Heart right ventricle (tissue), 16 donors: ENCODE measurements at regions not wholly inside any gene's neighbourhood (a gene's known extent, or its start where the extent isn't known, plus 50 kb on each side); places are given as distances from the start of the nearest gene placed in this dataset.

Source experiments
- ATAC-seq, 8 donors: fragments of 200-7000 bp; cut with Tn5 transposase; one replicate each; pipeline ENCODE4 v1.9.1; 2020; ENCODE audit warnings: mild to moderate bottlenecking in 8 of 8, moderate library complexity in 8 of 8, moderate number of reproducible peaks in 1 of 8
- DNase-seq, 2 donors: peaks; one replicate each; pipeline ENCODE4 v3.0.0-alpha.2; 2020
- H3K27ac ChIP-seq, 10 donors: fragments of 200-600 bp; sonication (generic) in 2 of 10; one replicate each; pipeline versions ENCODE4 v1.5.0 to v1.8.0; 2020 to 2022; ENCODE audit warnings: mild to moderate bottlenecking in 3 of 10
- H3K27me3 ChIP-seq, 7 donors: fragments of 200-600 bp; one replicate each; pipeline ENCODE4 v1.8.0; 2021 to 2022; ENCODE audit warnings: mild to moderate bottlenecking in 2 of 7
- H3K36me3 ChIP-seq, 9 donors: fragments of 200-600 bp; sonication (generic) in 1 of 9; one replicate each; pipeline versions ENCODE4 v1.5.0 to v1.8.0; 2020 to 2022; ENCODE audit warnings: mild to moderate bottlenecking in 2 of 9
- H3K4me1 ChIP-seq, 9 donors: fragments of 200-600 bp; sonication (generic) in 1 of 9; one replicate each; pipeline versions ENCODE4 v1.5.0 to v1.8.0; 2020 to 2022; ENCODE audit warnings: mild to moderate bottlenecking in 4 of 9
- H3K4me3 ChIP-seq, 10 donors: fragments of 200-600 bp; sonication (generic) in 2 of 10; one replicate each; pipeline versions ENCODE4 v1.5.0 to v1.8.0; 2020 to 2022; ENCODE audit warnings: mild to moderate bottlenecking in 7 of 10, moderate library complexity in 2 of 10
- H3K9me3 ChIP-seq, 11 donors: fragments of 200-600 bp in 10 of 11; sonication (generic) in 2 of 11; one replicate each; pipeline versions ENCODE4 v1.5.0 to v1.8.0; 2013 to 2022; ENCODE audit warnings: mild to moderate bottlenecking in 2 of 11, control low read depth in 1 of 11, moderate library complexity in 1 of 11
- WGBS, 2 donors: extraction: QIAGEN DNeasy Blood & Tissue Kit; methylation state at CpG; one replicate each; pipeline ENCODE4 v1.1.7; 2013; ENCODE audit warnings: inconsistent platforms in 1 of 2; 5-methylcytosine and 5-hydroxymethylcytosine counted together
- intact Hi-C, 10 donors: fragments of 100-400 bp; cut with DNase I; formaldehyde crosslinking; loops; one replicate each; pipeline versions ENCODE4 v1.11.1 to v1.14.2; 2022
- TF ChIP-seq, protein P1 (sequence below), 9 donors: fragments of 200-600 bp; sonication (generic) in 2 of 9; IDR thresholded peaks; one replicate each; pipeline versions ENCODE4 v1.5.0 to v1.8.0; 2021 to 2022; ENCODE audit warnings: antibody characterized with exemption in 9 of 9, mild to moderate bottlenecking in 5 of 9, moderate library complexity in 1 of 9
- donor health status: Arrhythmogenic right ventricular cardiomyopathy.
- donor health status: ischemic (EF 13 %, LVEDD 7.1; RV severe dilation, severe dysfunction).
- donor health status: healthy with polysubstance abuse.
- donor health status: DM: no; HTN: yes; CAD: no.
- donor health status: DM: no; HTN: no; CAD: no.
- donor health status: ischemic (EF 25% LVEDD 6.9; RV normal size, moderate dysfunction).
- donor health status: ischemic (EF 25% LVEDD 5.7; RV mildly dilated, moderate dysfunction).
- donor health status: healthy.
- donor health status: DM: yes; HTN: yes; CAD: no.
- donor health status: Ischemic cardiomyopathy.
- donor health status: ischemic (EF 35%, LVEDD 5.7; RV mildly dilated, moderate dysfunction).
- donor health status: nonischemic (EF 11% LVEDD 7.7; RV severe dilation, severe dysfunction).
- donor health status: DM: yes; HTN: yes; CAD: no.
- donor health status: PGD.
- donor health status: ischemic (EF 29% LVEDD 5.4; RV normal size, mild dysfunction).
- donor health status: nonischemic (EF 23%, LVEDD 6.1; RV moderate dilation, normal function).

DNA sequence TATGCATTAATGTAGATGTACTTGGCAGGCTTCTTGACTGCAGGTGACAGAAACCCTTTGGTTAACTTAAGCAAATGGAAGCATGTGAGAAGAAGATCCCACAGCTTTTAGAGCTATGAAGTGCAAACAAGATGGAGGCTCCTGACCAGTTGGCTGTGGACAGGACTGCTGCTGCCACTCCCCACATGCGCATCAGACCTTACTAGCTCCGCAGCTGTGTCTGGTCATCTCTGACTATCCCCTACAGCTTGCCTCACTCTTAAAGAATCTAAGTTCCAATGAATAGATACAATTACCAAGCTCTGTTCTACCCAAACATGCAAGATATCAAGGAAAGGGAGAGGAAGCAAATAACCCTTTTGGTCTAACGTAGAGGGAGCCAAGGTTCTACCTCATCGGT, 587.6 kb downstream of the DSC3 start:
- Histone ChIP-seq H3K9me3 (no peaks in the 10 kb centered on the region), H3K27me3 (no peaks in the 10 kb centered on the region), H3K4me3 (no peak overlapping the region), H3K36me3 (no peaks in the 10 kb centered on the region), H3K27ac (no peak overlapping the region), H3K4me1 (no peaks in the 10 kb centered on the region)
- TF ChIP-seq, protein P1, sequence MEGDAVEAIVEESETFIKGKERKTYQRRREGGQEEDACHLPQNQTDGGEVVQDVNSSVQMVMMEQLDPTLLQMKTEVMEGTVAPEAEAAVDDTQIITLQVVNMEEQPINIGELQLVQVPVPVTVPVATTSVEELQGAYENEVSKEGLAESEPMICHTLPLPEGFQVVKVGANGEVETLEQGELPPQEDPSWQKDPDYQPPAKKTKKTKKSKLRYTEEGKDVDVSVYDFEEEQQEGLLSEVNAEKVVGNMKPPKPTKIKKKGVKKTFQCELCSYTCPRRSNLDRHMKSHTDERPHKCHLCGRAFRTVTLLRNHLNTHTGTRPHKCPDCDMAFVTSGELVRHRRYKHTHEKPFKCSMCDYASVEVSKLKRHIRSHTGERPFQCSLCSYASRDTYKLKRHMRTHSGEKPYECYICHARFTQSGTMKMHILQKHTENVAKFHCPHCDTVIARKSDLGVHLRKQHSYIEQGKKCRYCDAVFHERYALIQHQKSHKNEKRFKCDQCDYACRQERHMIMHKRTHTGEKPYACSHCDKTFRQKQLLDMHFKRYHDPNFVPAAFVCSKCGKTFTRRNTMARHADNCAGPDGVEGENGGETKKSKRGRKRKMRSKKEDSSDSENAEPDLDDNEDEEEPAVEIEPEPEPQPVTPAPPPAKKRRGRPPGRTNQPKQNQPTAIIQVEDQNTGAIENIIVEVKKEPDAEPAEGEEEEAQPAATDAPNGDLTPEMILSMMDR (IDR thresholded peaks at IDR 0.05), result no peak
- intact Hi-C loops, result loop anchor here in 1 of 10 donors (10.0 kb wide), 1 partner anchor 80 kb away; no protein-coding TSS in a partner anchor
- 75 to 77% methylated on average over 4 of the region's 4 CpGs for WGBS, 2 donors
- DNase-seq (no peak), ATAC-seq (no peak)

DNA sequence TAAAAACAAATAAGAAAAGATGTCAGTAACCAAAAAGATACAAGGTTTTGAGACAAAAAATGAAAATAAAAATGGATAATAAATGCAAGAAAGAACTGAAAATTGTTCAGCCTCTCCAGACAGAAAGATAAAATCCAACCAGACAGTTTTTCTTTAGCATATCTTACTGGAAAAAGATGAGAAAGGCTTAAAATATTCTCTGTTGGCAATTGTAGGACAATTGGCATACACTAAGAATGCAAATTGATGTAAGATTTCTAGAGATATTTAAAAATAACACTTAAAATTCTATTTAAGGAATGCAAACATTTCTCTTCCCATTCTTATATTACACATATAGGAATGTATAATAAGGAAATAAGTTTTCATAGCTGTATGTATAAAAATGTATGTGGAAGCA, 590.6 kb downstream of the DSC3 start:
- intact Hi-C loops, result loop anchor here in 1 of 10 donors (10.0 kb wide), 1 partner anchor 77 kb away; no protein-coding TSS in a partner anchor
- TF ChIP-seq, protein P1 (IDR thresholded peaks at IDR 0.05), result no peak
- H3K4me3 ChIP-seq, result no peak overlapping the region
- H3K4me1 ChIP-seq, result no peaks in the 10 kb centered on the region
- DNase-seq (no peak), ATAC-seq (no peak)
- no peaks in the 10 kb centered on the region for H3K9me3 ChIP-seq
- H3K27ac ChIP-seq, result no peak overlapping the region
- H3K27me3 ChIP-seq, result no peaks in the 10 kb centered on the region
- H3K36me3 ChIP-seq, result no peaks in the 10 kb centered on the region

DNA sequence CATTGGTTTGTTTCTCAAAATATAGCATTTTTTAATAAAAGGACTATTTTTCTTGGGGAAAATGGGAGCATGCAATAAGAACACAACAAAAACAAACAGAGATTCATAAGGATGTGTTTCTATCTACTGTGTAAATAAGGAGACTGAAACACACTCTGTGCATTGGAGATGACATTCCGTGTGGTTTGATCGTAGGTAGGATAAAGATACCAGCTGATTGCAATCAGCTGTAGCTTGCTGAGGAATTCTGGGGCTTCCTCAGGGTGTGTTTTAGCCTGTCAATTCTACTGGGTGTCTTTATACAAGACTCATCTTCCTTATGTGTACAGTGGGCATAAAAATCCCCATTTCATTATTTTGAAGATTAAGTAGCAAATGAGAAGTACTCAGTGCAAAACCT, 591.6 kb downstream of the DSC3 start:
- Histone ChIP-seq H3K4me3 (no peak overlapping the region), H3K9me3 (peaks cover 0 to 3% (median 0%) of the 10 kb centered on the region in 11 donors), H3K4me1 (no peaks in the 10 kb centered on the region), H3K27ac (no peak overlapping the region), H3K36me3 (no peaks in the 10 kb centered on the region), H3K27me3 (no peaks in the 10 kb centered on the region)
- 70 to 85% methylated on average over 2 of the region's 2 CpGs for WGBS, 2 donors
- no peak for DNase-seq
- intact Hi-C loops, result loop anchor here in 1 of 10 donors (10.0 kb wide), 1 partner anchor 76 kb away; no protein-coding TSS in a partner anchor
- ATAC-seq, result no peak
- TF ChIP-seq, protein P1 (IDR thresholded peaks at IDR 0.05), result no peak

DNA sequence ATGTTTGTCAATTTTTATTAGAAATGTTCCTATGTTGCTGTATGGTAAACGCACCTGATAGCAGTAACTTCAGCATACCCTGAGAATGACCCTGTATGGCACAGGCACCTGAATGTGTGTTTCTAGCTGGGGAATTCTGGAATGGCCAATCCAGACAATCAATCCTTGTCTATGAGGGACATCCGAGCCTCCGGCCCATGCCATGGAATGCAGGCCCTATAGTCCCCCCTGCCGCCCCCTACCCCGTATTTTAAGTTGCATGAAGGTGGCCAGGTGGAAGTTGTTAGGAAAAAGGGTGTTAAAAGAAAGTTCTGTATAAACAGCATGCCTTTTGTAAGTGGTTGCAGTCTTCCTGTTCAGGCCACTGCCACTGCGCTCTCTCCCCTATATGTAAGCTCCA, 595.9 kb downstream of the DSC3 start:
- H3K4me3 ChIP-seq, result no peak overlapping the region
- H3K27ac ChIP-seq, result no peak overlapping the region
- no peaks in the 10 kb centered on the region for H3K27me3 ChIP-seq
- intact Hi-C loops, result no loop called here
- DNase-seq (no peak), ATAC-seq (no peak)
- peaks cover 0 to 3% (median 0%) of the 10 kb centered on the region in 11 donors for H3K9me3 ChIP-seq
- TF ChIP-seq, protein P1 (IDR thresholded peaks at IDR 0.05), result no peak
- 68 to 78% methylated on average over 6 of the region's 6 CpGs for WGBS, 2 donors
- no peaks in the 10 kb centered on the region for H3K4me1 ChIP-seq
- no peaks in the 10 kb centered on the region for H3K36me3 ChIP-seq
